Esophagus mucosa (tissue), 1 donor: ENCODE measurements at regions not wholly inside any gene's neighbourhood (a gene's known extent, or its start where the extent isn't known, plus 50 kb on each side); places are given as distances from the start of the nearest gene placed in this dataset.

Experiments
- ATAC-seq: fragments of 200-7000 bp; cut with Tn5 transposase; one replicate; pipeline ENCODE4 v1.9.1; 2020
- donor health status: DM: yes; HTN: yes; CAD: no.

DNA sequence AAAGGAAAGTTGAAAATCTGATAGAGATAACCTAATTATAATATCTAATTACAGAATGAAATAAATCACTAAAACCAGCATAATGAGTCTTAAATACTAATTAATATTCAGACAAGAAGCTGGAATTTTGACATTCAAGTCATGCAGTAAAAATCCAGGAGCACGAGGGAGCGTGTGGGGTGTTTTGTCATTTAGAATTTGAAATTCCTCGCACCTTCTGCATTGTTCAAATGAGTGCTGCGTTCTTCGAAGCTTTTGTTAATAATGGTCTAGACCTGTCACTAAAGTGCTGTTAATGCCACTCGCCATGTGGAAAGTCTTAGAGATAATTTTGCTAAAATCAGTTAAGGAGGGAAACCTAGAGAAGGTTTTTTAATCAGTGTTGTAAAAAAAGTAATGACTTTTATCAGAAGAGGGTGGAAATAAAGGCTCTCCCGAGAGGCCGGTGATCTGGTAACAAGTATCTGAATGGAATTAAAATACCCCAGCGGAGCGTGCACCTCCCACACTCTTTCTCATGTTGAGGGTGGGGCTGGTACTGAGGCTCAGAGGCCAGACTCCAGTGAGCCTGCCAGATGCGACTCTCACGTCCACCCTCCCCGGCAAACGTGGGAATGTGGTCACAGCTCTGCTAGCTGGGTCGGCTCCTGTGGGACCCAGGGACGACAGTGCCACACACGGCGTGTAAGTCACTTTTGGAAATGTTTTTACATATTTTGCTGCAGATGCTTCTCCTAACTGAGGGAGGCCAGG, 69.4 kb upstream of the MYT1L start:
- no peak for ATAC-seq

GRCh38 chr2:2399396-2399795, 68.3 kb upstream of the MYT1L start:
- ATAC-seq: no peak

DNA sequence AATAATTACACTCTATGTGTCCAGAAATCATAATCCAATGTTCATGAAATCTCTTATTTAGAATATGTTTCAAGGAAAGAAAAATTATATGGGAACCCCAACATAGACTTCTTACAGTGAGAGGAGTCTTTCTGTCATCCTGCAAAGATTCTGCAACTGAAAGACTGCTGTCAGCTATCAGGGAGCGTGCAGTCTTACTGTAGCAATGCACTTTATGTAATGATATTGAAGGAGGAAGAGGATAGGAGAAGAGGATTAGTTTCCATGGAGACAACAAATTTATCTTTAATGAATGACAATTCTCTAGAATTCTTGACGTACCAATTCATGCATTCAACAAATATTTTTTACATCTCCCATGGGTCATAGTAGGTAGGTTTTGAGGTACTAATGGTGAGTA, 61.3 kb upstream of the MYT1L start:
- ATAC-seq: no peak

DNA sequence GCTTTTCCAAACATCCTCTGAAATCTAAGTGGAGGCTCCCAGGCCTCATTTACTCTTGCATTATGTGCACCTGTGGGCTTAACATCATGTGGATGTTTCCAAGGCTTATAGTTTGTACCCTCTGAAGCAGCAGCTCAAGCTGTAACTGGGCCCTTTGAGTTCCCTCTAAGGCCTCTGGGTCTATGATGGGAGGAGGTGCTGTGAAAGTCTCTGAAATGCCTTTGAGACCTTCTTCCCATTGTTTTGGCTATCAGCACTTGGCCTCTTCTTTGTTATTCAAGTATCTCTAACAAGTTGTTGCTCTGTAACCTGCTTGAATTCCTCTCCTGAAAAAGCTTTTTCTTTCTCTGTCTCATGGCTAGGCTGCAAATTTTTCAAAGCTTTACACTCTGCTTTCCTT, 58.1 kb upstream of the MYT1L start:
- no peak for ATAC-seq
